Nephron (organoid): ENCODE measurements at regions not wholly inside any gene's neighbourhood (a gene's known extent, or its start where the extent isn't known, plus 50 kb on each side); places are given as distances from the start of the nearest gene placed in this dataset.

Experiments used
- H3K27ac Mint-ChIP-seq, 3 experiments: 2 replicates each; pipeline ENCODE4 v1.8.0; 2020; ENCODE audit warnings: mixed read lengths in 3 of 3, mild to moderate bottlenecking in 2 of 3, moderate library complexity in 1 of 3
- H3K27me3 Mint-ChIP-seq: 2 replicates; pipeline ENCODE4 v1.8.0; 2021; ENCODE audit warnings: low read depth, mild to moderate bottlenecking, moderate library complexity, mixed read lengths
- H3K36me3 Mint-ChIP-seq: 2 replicates; pipeline ENCODE4 v1.8.0; 2020; ENCODE audit warnings: low read depth, mixed read lengths
- H3K4me1 Mint-ChIP-seq: 2 replicates; pipeline ENCODE4 v1.8.0; 2020; ENCODE audit warnings: mixed read lengths
- H3K4me3 Mint-ChIP-seq, 3 experiments: 2 replicates each; pipeline ENCODE4 v1.8.0; 2020; ENCODE audit warnings: mild to moderate bottlenecking in 3 of 3, mixed read lengths in 3 of 3, moderate library complexity in 2 of 3
- H3K9me3 Mint-ChIP-seq: 2 replicates; pipeline ENCODE4 v1.8.0; 2020; ENCODE audit warnings: mixed read lengths
- CTCF ChIP-seq, 3 experiments: fragments of 200-600 bp; sonication (generic); IDR thresholded peaks; one replicate each; pipeline ENCODE4 v1.5.0; 2021; ENCODE audit warnings: antibody characterized with exemption in 3 of 3; ENCODE audit not compliant: unreplicated experiment in 3 of 3

GRCh38 chr19:31423896-31424295, 74.7 kb upstream of the TSHZ3 start:
- H3K4me3 Mint-ChIP-seq = no peak overlapping the region
- H3K9me3 Mint-ChIP-seq = no peaks in the 10 kb centered on the region
- H3K27me3 Mint-ChIP-seq = peaks cover 5% of the 10 kb centered on the region
- H3K27ac Mint-ChIP-seq = peak overlapping the region; percentile 96 to 99 (median 97)
- no peaks in the 10 kb centered on the region for H3K36me3 Mint-ChIP-seq
- peaks cover 59% of the 10 kb centered on the region for H3K4me1 Mint-ChIP-seq
- no peak for TF ChIP-seq CTCF (IDR thresholded peaks at IDR 0.05; ENCODE audit: unreplicated experiment in 3 of 3)

DNA sequence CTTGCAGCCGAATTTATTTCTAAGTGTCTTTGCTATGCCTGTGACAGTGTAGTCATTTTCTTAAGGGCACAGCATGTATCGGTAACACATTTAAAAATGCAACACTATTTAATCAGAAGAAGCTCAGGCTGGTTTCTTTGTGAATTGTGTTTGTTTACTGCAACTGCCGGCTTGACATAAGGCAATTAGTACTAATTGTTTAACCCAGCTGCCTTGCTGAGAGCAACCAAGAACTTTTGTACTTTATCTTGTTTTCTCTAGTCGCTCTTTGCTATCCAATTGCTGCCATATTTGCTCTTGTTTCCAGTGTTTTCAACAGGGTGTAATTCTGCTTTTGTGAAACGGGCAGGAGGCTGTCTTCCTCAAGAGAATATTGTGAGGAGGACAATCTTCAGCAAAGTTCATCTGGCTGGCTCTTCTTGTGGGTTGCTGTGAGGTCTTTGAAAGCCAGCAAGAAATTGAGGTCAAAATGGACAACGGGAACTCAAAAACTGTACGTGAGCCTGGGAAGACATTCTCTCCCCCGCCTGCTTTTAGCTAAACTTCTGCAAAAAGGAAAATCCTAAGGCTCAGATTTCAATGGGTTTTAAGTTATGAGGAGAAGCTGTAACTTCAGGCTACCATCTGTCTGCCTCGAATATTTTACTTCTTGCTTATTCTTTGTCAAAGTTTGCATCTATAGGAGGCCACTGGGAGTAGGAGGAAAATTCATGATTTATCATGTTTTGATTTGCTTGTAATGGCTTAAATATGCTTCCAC, 75.8 kb upstream of the TSHZ3 start:
- Mint-ChIP-seq H3K9me3 (no peaks in the 10 kb centered on the region), H3K4me1 (peaks cover 54% of the 10 kb centered on the region), H3K36me3 (no peaks in the 10 kb centered on the region), H3K27ac (peak overlapping the region; percentile 96 to 99 (median 97)), H3K27me3 (no peaks in the 10 kb centered on the region), H3K4me3 (peak overlapping the region in 2 of 3 experiments; percentile 16 to 37)
- no peak for TF ChIP-seq CTCF (IDR thresholded peaks at IDR 0.05; ENCODE audit: unreplicated experiment in 3 of 3)

GRCh38 chr19:31427857-31428256, 78.6 kb upstream of the TSHZ3 start:
- TF ChIP-seq CTCF (IDR thresholded peaks at IDR 0.05; ENCODE audit: unreplicated experiment in 3 of 3) = no peak
- Mint-ChIP-seq H3K4me1 (peaks cover 36% of the 10 kb centered on the region), H3K27ac (no peak overlapping the region), H3K4me3 (no peak overlapping the region), H3K27me3 (no peaks in the 10 kb centered on the region), H3K9me3 (no peaks in the 10 kb centered on the region), H3K36me3 (no peaks in the 10 kb centered on the region)

- H3K36me3 Mint-ChIP-seq = no peaks in the 10 kb centered on the region
- H3K27me3 Mint-ChIP-seq = no peaks in the 10 kb centered on the region
- no peak overlapping the region for H3K4me3 Mint-ChIP-seq
- peaks cover 13% of the 10 kb centered on the region for H3K9me3 Mint-ChIP-seq
- H3K4me1 Mint-ChIP-seq = peaks cover 22% of the 10 kb centered on the region
- H3K27ac Mint-ChIP-seq = no peak overlapping the region
- no peak for TF ChIP-seq CTCF (IDR thresholded peaks at IDR 0.05; ENCODE audit: unreplicated experiment in 3 of 3)
These were observed 81.1 kb upstream of the TSHZ3 start for GRCh38 chr19:31430381-31430780.

DNA sequence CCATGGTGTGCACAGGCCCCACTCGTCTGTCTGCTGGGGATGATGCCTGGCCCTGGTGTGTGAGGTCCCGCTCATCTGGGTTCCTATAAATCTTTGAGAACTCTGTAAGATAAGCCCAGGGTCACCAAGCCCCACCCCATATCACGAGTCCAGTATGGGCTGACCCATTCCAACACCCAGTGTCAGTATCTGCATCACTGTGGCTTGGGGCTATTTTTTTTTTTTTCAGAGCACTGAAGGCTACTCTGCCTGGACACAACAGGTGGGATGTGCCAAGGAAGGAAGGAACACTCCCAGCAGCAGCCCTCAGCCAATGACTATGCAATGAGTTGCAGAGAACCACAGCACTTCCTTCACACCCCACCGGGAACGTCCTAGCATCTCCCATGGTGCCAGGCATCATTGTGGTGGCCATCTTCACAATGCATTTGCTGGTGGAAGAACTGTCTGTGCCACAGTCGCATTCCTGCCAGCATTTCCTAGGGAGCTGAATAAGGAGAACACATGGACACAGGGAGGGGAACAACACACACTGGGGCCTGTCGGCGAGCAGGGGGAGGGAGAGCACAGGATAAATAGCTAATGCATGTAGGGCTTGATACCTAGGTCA, 83.1 kb upstream of the TSHZ3 start:
- no peak for TF ChIP-seq CTCF (IDR thresholded peaks at IDR 0.05; ENCODE audit: unreplicated experiment in 3 of 3)
- peaks cover 23% of the 10 kb centered on the region for H3K9me3 Mint-ChIP-seq
- peaks cover 22% of the 10 kb centered on the region for H3K4me1 Mint-ChIP-seq
- no peak overlapping the region for H3K27ac Mint-ChIP-seq
- H3K27me3 Mint-ChIP-seq = peaks cover 3% of the 10 kb centered on the region
- H3K36me3 Mint-ChIP-seq = no peaks in the 10 kb centered on the region
- H3K4me3 Mint-ChIP-seq = no peak overlapping the region
